ENCODE measurements at regions not wholly inside any gene's neighbourhood (a gene's known extent, or its start where the extent isn't known, plus 50 kb on each side); places are given as distances from the start of the nearest gene placed in this dataset.

DNA sequence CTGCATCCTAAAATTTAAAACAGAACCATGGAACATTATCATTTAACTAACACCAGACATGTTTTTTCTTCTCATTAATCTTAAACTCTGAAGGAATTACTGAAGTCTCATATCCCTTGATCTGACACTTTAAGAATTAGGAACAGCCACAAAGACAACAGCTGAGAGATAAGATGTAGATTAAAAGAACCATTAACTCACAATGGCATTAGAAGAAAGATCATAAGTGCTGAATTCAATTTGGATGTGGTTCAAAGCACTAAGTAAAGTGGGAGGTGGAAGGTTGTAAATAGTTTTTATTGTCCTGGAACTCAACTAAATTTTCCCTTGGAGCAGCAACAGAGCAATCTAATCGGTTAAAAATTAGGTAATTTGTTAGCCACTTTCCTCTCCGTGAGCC, 199.0 kb upstream of the ATP2B1 start:
- TF ChIP-seq, protein P1, sequence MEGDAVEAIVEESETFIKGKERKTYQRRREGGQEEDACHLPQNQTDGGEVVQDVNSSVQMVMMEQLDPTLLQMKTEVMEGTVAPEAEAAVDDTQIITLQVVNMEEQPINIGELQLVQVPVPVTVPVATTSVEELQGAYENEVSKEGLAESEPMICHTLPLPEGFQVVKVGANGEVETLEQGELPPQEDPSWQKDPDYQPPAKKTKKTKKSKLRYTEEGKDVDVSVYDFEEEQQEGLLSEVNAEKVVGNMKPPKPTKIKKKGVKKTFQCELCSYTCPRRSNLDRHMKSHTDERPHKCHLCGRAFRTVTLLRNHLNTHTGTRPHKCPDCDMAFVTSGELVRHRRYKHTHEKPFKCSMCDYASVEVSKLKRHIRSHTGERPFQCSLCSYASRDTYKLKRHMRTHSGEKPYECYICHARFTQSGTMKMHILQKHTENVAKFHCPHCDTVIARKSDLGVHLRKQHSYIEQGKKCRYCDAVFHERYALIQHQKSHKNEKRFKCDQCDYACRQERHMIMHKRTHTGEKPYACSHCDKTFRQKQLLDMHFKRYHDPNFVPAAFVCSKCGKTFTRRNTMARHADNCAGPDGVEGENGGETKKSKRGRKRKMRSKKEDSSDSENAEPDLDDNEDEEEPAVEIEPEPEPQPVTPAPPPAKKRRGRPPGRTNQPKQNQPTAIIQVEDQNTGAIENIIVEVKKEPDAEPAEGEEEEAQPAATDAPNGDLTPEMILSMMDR (IDR thresholded peaks at IDR 0.05): no peak
- TF ChIP-seq POLR2A (IDR thresholded peaks at IDR 0.05): no peak

Data from thyroid gland (tissue), 4 donors.